ENCODE measurements at regions not wholly inside any gene's neighbourhood (a gene's known extent, or its start where the extent isn't known, plus 50 kb on each side); places are given as distances from the start of the nearest gene placed in this dataset.
"Not testable (repeated sequence)": the region's sequence is repeated elsewhere in the genome, so short reads cannot be mapped to it uniquely, and the experiment has no call there.

DNA sequence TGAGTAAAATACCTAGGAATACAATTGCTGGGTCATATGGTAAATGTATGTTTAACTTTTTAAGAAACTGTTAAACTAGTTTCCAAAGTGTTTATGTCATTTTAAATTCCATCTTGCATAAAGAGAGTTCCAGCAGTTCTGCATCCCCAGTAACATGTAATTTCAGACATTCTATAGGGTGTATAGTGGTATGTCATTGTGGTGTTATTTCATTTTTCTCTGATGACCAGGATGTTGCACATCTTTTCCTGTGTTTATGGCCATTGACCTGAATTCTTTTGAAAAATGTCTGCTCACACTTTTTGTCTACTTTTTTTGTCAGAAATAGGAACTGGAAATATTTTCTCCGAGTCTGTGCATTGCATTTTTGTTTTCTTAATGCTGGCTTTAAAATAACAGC is 128.9 kb downstream of the TMEM200A start:
- Histone ChIP-seq H3K4me3 (ENCODE audit: low read depth, low read length) (no peak overlapping the region), H3K36me3 (ENCODE audit: insufficient read depth, low read length) (no peaks in the 10 kb centered on the region), H2AFZ (ENCODE audit: low read length, unreplicated experiment) (no peak overlapping the region), H3K27me3 (ENCODE audit: insufficient read depth, low read length) (no peaks in the 10 kb centered on the region), H3K4me1 (ENCODE audit: control insufficient read depth, insufficient read depth, low read length, unreplicated experiment) (peaks cover 12% of the 10 kb centered on the region), H3K27ac (ENCODE audit: low read depth, low read length) (no peak overlapping the region), H3K79me2 (ENCODE audit: control insufficient read depth, insufficient read depth, low read length, unreplicated experiment) (no peaks in the 10 kb centered on the region)

DNA sequence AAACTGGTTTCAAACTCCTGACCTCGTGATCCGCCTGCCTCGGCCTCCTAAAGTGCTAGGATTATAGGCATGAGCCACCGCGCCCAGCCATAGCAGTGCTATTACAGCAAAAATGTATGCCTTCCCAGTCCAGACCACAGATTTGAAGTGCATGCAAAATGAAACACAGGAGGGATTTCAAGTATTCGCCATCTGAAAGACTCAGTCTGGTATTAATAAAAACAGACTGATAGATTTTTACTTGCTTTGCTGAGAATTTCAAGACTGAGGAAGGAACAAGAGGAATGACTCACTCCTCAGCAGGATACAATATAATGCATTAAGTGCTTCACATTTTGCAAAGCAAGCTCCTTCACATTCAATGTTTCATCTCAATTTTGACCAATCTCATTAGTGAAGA is 134.9 kb downstream of the TMEM200A start:
- Histone ChIP-seq H3K27ac (ENCODE audit: low read depth, low read length) (no peak overlapping the region), H3K4me3 (ENCODE audit: low read depth, low read length) (peak overlapping the region; percentile 55)

DNA sequence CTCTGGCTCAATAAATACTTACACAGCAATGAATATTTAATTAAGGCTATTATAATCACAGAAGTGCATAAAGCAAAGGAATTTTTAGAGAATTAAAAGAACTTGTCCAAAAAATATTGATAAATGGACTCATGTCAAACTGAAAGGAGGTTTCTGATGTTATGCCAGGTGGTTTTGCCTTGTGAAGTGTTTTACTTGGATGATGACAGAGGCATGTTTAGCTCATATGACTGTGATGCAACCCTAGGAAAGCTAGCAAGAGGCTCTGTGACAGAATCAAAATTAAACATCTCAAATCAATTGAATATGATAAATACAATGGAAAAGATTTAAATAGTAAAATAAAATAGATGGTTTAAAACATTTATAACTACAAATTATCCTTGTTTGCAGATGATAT is 137.3 kb downstream of the TMEM200A start:
- H3K27me3 ChIP-seq (ENCODE audit: insufficient read depth, low read length): no peaks in the 10 kb centered on the region
- no peak overlapping the region for H2AFZ ChIP-seq (ENCODE audit: low read length, unreplicated experiment)
- H3K4me3 ChIP-seq (ENCODE audit: low read depth, low read length): 0 out of 2 replicates have a peak overlapping the region, but pooled peaks have one; percentile 40
- peaks cover 7% of the 10 kb centered on the region for H3K4me1 ChIP-seq (ENCODE audit: control insufficient read depth, insufficient read depth, low read length, unreplicated experiment)
- H3K36me3 ChIP-seq (ENCODE audit: insufficient read depth, low read length): no peaks in the 10 kb centered on the region
- no peaks in the 10 kb centered on the region for H3K79me2 ChIP-seq (ENCODE audit: control insufficient read depth, insufficient read depth, low read length, unreplicated experiment)
- no peak overlapping the region for H3K27ac ChIP-seq (ENCODE audit: low read depth, low read length)

More for the DNA sequence above, 134.9 kb downstream of the TMEM200A start:
- Histone ChIP-seq H3K4me1 (ENCODE audit: control insufficient read depth, insufficient read depth, low read length, unreplicated experiment) (peaks cover 7% of the 10 kb centered on the region), H3K36me3 (ENCODE audit: insufficient read depth, low read length) (no peaks in the 10 kb centered on the region), H3K27me3 (ENCODE audit: insufficient read depth, low read length) (no peaks in the 10 kb centered on the region), H2AFZ (ENCODE audit: low read length, unreplicated experiment) (peak overlapping the region; percentile 45), H3K79me2 (ENCODE audit: control insufficient read depth, insufficient read depth, low read length, unreplicated experiment) (no peaks in the 10 kb centered on the region)

DNA sequence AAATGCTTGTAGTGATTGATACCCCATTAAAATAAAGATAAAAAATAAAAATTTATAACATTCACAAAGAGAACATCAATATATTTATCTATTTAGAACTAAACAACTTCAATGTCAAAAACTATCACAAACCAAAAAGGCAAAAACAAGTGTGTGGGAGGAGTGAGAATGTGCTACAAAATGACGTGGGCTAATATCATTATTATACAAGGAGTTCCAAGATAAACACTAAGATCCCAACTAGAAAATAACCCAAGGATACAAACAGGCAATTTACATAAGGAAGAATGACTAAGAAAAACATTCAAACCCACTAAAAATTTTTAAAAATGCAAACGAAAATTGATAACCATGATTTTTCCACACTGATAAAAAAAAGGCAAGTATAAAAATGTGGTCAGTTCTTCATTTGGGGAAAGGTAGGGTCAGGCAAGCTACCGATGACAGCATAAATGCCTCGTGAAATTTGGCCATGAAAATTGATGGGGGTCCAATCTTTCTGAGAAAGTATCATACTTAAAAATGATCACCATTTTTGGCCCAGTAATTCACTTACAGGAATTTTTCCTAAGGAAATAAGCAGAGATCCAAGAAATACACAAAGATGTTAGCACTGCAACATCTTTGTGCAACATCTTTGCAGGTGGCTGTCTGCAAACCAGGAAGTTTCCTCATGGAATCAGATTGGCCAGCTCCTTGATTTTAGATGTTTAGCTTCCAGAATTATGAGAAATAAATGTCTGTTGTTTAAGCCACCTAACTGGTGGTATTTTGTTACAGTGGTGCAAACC is 140.2 kb downstream of the TMEM200A start:
- H3K79me2 ChIP-seq (ENCODE audit: control insufficient read depth, insufficient read depth, low read length, unreplicated experiment): no peaks in the 10 kb centered on the region
- peaks cover 4% of the 10 kb centered on the region for H3K4me1 ChIP-seq (ENCODE audit: control insufficient read depth, insufficient read depth, low read length, unreplicated experiment)
- H3K27me3 ChIP-seq (ENCODE audit: insufficient read depth, low read length): no peaks in the 10 kb centered on the region
- no peak overlapping the region for H2AFZ ChIP-seq (ENCODE audit: low read length, unreplicated experiment)
- no peak overlapping the region for H3K27ac ChIP-seq (ENCODE audit: low read depth, low read length)
- no peak overlapping the region for H3K4me3 ChIP-seq (ENCODE audit: low read depth, low read length)
- no peaks in the 10 kb centered on the region for H3K36me3 ChIP-seq (ENCODE audit: insufficient read depth, low read length)

DNA sequence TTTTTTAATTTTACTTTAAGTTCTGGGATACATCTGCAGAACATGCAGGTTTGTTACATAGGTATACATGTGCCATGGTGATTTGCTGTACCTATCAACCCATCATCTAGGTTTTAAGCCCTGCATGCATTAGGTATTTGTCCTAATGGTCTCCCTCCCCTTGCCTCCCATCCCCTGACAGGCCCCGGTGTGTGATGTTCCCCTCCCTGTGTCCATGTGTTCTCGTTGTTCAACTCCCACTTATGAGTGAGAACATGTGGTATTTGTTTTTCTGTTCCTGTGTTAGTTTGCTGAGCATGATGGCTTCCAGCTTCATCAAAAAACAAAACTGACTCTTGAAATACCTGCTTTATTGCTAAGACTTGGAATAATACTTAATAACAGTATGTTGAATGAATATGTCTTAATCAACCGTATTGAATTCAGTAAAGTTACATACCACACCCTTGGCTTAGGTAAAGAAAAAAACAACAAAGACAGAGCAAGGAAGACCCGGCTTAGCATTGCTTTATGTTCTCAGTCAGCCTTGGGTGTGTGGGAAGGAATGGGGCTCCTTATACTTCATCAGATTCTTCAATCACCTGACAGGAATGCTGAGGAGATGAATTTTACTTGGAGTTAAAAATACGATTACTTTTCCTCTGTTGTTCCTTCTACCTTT is 141.3 kb downstream of the TMEM200A start:
- not testable (repeated sequence) for H3K79me2 ChIP-seq (ENCODE audit: control insufficient read depth, insufficient read depth, low read length, unreplicated experiment); H3K27ac ChIP-seq (ENCODE audit: low read depth, low read length); H3K27me3 ChIP-seq (ENCODE audit: insufficient read depth, low read length); H3K4me1 ChIP-seq (ENCODE audit: control insufficient read depth, insufficient read depth, low read length, unreplicated experiment); H3K4me3 ChIP-seq (ENCODE audit: low read depth, low read length); H3K36me3 ChIP-seq (ENCODE audit: insufficient read depth, low read length)
- peak overlapping the region; percentile 47 for H2AFZ ChIP-seq (ENCODE audit: low read length, unreplicated experiment)

DNA sequence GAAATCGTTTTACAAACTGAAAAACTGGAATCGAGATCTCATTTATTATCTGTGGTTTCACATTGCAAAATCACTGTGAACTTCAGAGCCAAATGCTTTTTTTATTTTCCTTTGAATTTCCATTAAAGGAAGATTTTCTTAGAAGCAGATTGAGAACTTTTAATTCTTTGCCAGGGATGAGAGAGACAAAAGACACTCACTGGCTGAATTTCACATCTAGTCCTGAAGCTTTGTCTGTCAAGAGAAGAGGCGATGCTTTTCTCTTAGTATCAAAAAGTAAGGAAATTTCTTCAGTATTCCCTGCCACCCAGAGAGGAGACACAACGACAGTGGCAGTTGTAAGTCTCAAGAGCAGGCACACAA is 141.8 kb downstream of the TMEM200A start:
- Histone ChIP-seq H2AFZ (ENCODE audit: low read length, unreplicated experiment) (peak overlapping the region; percentile 47), H3K79me2 (ENCODE audit: control insufficient read depth, insufficient read depth, low read length, unreplicated experiment) (no peaks in the 10 kb centered on the region), H3K27ac (ENCODE audit: low read depth, low read length) (no peak overlapping the region), H3K4me3 (ENCODE audit: low read depth, low read length) (no peak overlapping the region), H3K27me3 (ENCODE audit: insufficient read depth, low read length) (no peaks in the 10 kb centered on the region), H3K4me1 (ENCODE audit: control insufficient read depth, insufficient read depth, low read length, unreplicated experiment) (peaks cover 3% of the 10 kb centered on the region), H3K36me3 (ENCODE audit: insufficient read depth, low read length) (no peaks in the 10 kb centered on the region)

DNA sequence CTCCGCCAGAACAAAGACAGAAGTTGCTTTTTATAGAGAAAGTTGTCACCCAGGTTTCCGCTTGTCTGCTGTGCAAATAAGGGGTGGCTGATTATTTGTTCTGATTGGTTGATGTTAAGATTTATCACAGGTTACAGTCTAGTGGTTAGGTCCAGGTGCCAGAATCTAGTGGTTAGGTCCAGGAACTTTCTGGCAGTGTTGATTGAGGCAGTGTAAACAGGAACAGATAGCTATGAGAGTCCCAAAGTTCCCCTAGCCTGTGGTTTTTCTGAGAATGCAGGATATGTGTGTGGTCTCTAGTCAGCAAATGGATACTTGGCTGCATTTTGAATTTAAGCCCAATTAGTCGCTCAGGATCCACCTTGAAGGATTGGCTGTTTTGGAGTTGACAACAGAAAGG is 148.0 kb downstream of the TMEM200A start:
- no peaks in the 10 kb centered on the region for H3K27me3 ChIP-seq (ENCODE audit: insufficient read depth, low read length)
- no peak overlapping the region for H3K4me3 ChIP-seq (ENCODE audit: low read depth, low read length)
- H3K79me2 ChIP-seq (ENCODE audit: control insufficient read depth, insufficient read depth, low read length, unreplicated experiment): no peaks in the 10 kb centered on the region
- H3K36me3 ChIP-seq (ENCODE audit: insufficient read depth, low read length): no peaks in the 10 kb centered on the region
- H2AFZ ChIP-seq (ENCODE audit: low read length, unreplicated experiment): no peak overlapping the region
- peaks cover 3% of the 10 kb centered on the region for H3K4me1 ChIP-seq (ENCODE audit: control insufficient read depth, insufficient read depth, low read length, unreplicated experiment)
- no peak overlapping the region for H3K27ac ChIP-seq (ENCODE audit: low read depth, low read length)

DNA sequence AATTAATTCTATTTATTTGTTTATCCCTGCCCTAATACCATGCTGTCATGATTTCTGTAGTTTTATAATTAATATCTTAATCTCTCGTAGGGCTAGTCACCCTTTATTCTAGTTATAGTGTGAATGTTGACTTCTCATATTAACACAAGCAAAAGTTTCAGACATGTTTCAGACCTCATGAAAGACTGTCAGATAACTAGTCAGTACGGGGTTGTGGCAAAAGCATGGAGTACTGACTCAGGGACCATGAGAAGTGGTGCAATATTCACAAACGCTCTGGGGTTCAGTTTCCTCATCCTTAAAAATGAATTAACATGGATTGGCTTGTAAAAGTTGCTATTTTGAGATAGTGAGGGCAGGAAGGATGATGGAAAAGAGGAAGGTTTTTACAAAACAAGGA is 148.9 kb downstream of the TMEM200A start:
- no peaks in the 10 kb centered on the region for H3K36me3 ChIP-seq (ENCODE audit: insufficient read depth, low read length)
- no peak overlapping the region for H3K4me3 ChIP-seq (ENCODE audit: low read depth, low read length)
- H3K27me3 ChIP-seq (ENCODE audit: insufficient read depth, low read length): no peaks in the 10 kb centered on the region
- no peaks in the 10 kb centered on the region for H3K79me2 ChIP-seq (ENCODE audit: control insufficient read depth, insufficient read depth, low read length, unreplicated experiment)
- no peak overlapping the region for H3K27ac ChIP-seq (ENCODE audit: low read depth, low read length)
- H2AFZ ChIP-seq (ENCODE audit: low read length, unreplicated experiment): peak overlapping the region; percentile 10
- peaks cover 3% of the 10 kb centered on the region for H3K4me1 ChIP-seq (ENCODE audit: control insufficient read depth, insufficient read depth, low read length, unreplicated experiment)

DNA sequence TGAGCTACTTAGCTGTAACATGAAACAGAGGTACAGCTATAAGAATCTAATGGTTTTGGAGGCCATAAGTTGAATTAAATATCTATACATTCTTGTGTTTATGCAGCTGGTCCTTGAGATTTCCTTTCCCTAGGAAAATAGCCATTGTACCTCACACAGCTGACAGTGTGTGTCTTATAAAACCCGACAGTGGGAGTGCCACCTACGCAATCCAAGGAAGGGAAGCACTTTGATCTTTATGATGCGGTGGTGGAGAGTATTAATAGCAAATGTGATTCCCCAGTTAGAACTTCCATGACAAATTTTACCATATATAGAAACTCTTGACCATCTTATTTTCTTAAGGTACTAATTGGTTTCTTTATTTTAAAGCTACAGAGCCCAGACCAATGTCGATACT is 149.5 kb downstream of the TMEM200A start:
- Histone ChIP-seq H3K27ac (ENCODE audit: low read depth, low read length) (no peak overlapping the region), H3K27me3 (ENCODE audit: insufficient read depth, low read length) (no peaks in the 10 kb centered on the region), H2AFZ (ENCODE audit: low read length, unreplicated experiment) (no peak overlapping the region), H3K4me3 (ENCODE audit: low read depth, low read length) (no peak overlapping the region), H3K36me3 (ENCODE audit: insufficient read depth, low read length) (no peaks in the 10 kb centered on the region), H3K79me2 (ENCODE audit: control insufficient read depth, insufficient read depth, low read length, unreplicated experiment) (no peaks in the 10 kb centered on the region), H3K4me1 (ENCODE audit: control insufficient read depth, insufficient read depth, low read length, unreplicated experiment) (peaks cover 3% of the 10 kb centered on the region)

DNA sequence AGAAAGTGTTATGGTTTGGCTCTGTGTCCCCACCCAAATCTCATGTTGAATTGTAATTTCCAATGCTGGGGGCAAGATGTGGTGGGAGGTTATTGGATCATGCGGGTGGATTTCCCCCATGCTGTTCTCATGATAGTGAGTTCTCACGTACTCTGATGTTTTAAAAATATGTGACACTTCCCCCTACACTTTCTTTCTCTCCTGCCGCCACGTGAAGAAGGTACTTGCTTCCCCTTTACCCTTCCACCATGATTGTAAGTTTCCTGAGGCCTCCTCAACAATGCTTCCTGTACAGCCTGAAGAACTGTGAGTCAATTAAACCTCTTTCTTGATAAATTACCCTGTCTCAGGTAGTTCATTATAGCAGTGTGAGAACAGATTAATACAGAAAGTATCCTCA is 150.8 kb downstream of the TMEM200A start:
- Histone ChIP-seq H3K36me3 (ENCODE audit: insufficient read depth, low read length) (no peaks in the 10 kb centered on the region), H2AFZ (ENCODE audit: low read length, unreplicated experiment) (no peak overlapping the region), H3K4me1 (ENCODE audit: control insufficient read depth, insufficient read depth, low read length, unreplicated experiment) (peaks cover 3% of the 10 kb centered on the region), H3K79me2 (ENCODE audit: control insufficient read depth, insufficient read depth, low read length, unreplicated experiment) (no peaks in the 10 kb centered on the region), H3K27ac (ENCODE audit: low read depth, low read length) (no peak overlapping the region), H3K27me3 (ENCODE audit: insufficient read depth, low read length) (no peaks in the 10 kb centered on the region), H3K4me3 (ENCODE audit: low read depth, low read length) (no peak overlapping the region)

DNA sequence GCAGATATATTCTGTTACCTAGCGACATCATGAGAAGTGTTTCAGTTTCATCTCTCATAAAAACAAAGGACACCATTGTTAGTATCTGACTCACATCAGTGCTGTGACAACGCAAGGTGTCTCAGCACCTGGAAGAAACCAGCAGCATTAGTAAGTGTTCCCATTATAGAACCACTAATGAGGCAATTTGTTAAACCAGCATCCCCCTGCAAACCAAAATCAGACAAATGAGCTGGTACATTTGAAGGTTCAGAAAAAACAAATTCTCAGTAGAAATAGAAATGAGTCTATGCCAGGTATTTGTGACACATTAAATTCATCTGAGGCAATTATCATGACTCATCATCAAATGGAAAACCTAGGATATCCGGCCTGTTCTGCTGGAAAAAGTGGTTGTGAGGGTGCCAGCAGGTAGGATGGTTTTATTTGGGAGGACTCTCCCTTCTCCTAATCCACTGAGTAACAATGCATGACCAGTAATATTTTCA is 151.7 kb downstream of the TMEM200A start:
- Histone ChIP-seq H3K79me2 (ENCODE audit: control insufficient read depth, insufficient read depth, low read length, unreplicated experiment) (no peaks in the 10 kb centered on the region), H2AFZ (ENCODE audit: low read length, unreplicated experiment) (no peak overlapping the region), H3K27me3 (ENCODE audit: insufficient read depth, low read length) (no peaks in the 10 kb centered on the region), H3K36me3 (ENCODE audit: insufficient read depth, low read length) (no peaks in the 10 kb centered on the region), H3K4me1 (ENCODE audit: control insufficient read depth, insufficient read depth, low read length, unreplicated experiment) (peaks cover 3% of the 10 kb centered on the region), H3K4me3 (ENCODE audit: low read depth, low read length) (no peak overlapping the region), H3K27ac (ENCODE audit: low read depth, low read length) (no peak overlapping the region)

All from ACC112 (cell line).